GM10266 (cell line): ENCODE measurements at regions not wholly inside any gene's neighbourhood (a gene's known extent, or its start where the extent isn't known, plus 50 kb on each side); places are given as distances from the start of the nearest gene placed in this dataset.

Experiments
- DNase-seq: peaks from one replicate; pipeline ENCODE4 v3.0.0; 2012; ENCODE audit errors: extremely low spot score
- TF ChIP-seq, protein P1 (sequence below): IDR thresholded peaks from 2 replicates; pipeline ENCODE4 v1.5.1; 2012; ENCODE audit warnings: mild to moderate bottlenecking, low read depth; ENCODE audit not compliant: control insufficient read depth, insufficient read depth; ENCODE audit errors: missing control alignments

DNA sequence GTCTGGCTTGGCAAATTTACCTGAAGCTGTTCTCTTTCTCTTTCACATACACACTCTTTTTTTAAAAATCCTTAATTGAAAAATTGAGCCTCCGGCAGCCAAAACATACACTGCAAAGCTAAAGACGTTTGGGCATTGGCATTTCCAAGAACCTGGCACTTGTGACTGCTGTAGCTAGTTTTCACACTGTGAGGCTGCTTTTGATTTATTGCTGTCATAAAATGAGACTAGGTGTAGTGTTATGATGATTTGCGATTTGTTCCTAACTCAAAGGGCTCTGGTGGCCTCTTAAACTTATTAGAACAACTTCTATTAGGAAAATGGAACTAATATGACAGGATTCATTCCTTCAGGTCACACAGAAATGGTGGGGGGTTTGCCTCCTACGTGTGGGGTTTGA lies 377.1 kb upstream of the FAR2 start:
- no peak for DNase-seq
- TF ChIP-seq, protein P1, sequence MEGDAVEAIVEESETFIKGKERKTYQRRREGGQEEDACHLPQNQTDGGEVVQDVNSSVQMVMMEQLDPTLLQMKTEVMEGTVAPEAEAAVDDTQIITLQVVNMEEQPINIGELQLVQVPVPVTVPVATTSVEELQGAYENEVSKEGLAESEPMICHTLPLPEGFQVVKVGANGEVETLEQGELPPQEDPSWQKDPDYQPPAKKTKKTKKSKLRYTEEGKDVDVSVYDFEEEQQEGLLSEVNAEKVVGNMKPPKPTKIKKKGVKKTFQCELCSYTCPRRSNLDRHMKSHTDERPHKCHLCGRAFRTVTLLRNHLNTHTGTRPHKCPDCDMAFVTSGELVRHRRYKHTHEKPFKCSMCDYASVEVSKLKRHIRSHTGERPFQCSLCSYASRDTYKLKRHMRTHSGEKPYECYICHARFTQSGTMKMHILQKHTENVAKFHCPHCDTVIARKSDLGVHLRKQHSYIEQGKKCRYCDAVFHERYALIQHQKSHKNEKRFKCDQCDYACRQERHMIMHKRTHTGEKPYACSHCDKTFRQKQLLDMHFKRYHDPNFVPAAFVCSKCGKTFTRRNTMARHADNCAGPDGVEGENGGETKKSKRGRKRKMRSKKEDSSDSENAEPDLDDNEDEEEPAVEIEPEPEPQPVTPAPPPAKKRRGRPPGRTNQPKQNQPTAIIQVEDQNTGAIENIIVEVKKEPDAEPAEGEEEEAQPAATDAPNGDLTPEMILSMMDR = no peak

DNA sequence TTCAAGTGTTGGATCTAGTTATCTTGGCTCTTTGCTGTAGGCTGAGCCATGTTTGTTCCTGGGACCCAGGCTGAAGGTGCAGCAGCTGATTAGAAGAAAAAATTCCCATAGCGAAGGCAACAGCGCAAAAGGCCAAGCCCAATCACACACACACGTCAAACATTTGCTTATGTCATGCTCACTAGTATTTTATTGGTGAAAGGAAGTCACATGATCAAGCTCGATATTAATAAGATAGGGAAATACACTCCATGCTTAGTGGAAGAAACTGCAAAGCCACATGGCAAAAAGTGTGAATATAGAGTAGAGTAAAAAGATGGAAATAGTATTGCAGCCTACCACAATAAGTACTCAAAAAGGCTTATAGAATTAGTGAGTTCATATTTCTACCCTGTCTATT lies 373.5 kb upstream of the FAR2 start:
- TF ChIP-seq, protein P1 = no peak
- no peak for DNase-seq

DNA sequence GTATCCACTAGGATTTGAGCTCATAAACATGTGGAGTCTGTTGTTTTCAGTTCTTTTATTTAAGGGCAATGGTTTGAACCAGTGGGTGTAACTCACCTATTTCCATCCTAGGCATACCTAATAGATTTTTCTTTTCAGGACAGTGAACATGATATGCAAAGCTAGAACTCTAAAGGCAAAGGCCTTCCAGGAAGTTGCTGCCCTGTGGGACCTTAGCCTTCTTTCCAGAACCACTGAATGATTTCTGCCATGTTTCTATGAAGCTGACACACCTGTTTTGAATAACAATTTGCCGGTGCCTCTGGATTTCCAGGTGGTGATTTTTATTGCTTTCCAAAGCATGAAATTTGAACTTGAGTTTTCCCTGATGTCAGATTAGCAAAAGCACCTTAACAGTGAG lies 372.9 kb upstream of the FAR2 start:
- DNase-seq = no peak

DNA sequence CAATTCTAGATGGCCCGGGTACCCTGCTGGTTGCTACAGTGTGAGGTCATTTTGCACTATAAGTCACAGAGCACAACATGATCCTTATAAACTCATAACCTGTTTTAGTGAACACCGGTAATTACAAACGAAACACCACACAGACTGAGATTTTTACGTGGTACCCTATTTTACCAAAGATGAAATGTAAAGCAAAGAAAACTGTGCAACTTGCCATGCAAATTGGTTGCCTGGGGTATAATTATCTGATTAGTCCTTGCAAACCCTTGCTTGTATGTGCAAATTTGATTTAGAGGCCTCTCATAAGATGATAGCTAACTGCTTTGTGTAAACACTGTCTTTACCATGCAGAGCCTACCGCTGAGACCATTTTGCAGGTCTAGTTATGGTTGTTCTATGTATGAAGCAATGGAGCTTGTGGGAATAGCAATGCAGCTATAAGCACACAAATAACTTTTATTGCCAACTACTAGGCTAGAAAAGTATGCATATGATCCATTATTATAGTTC lies 372.1 kb upstream of the FAR2 start:
- DNase-seq = no peak
- TF ChIP-seq, protein P1 = no peak

More for the DNA sequence above, 372.9 kb upstream of the FAR2 start:
- TF ChIP-seq, protein P1 = no peak

DNA sequence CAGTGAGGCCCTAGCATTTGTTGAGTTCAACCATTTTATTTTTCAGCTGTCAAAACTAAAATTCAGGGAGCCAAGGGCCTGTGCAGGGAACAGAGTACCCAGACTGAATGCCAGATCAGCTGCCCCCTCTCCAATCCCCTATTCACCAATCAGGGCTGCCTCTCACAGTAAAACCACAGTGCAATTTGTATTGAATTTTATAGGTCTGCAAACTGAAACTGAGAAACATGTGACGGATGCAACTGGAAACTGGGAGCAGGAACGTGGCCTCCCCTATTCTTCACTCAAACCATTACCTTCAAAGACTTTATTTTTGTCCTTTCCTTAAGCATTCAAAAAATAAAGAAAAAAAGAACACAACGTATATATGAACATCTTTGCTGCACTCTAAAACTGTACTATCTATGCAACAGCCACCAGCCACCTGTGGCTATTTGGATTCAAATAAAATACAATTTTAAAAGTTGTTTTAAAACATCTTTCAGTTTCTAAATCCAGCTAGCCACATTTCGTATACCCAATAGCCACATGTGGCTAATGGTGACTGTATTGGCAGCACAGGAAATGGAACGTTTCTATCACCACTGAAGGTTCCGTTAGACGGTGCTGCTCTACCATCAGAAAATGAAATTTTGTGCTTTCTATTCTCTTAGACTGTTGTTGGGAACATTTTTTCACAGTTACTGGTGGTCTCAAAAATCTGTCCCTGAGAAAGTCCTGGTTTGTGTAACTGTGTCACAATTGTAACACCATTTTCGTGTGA lies 371.3 kb upstream of the FAR2 start:
- no peak for DNase-seq
- TF ChIP-seq, protein P1 = no peak

DNA sequence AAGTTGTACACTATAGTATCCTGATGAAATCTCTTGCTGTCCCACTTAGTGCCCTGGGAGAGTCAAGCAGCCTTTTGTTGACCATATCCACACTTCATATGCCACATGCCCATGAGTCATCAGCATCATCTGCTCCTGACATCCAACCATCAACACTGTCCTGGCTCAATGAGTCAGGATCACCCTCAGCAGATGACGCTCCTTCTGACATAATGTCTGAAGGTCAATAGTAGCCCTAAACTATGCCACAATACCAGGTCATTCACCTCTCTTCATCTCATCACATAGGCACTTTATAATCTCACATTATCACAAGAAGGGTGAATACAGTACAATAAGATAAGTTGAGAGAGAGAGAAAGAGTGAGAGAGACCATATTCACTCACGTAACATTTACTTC lies 369.0 kb upstream of the FAR2 start:
- no peak for DNase-seq
- TF ChIP-seq, protein P1 = no peak

DNA sequence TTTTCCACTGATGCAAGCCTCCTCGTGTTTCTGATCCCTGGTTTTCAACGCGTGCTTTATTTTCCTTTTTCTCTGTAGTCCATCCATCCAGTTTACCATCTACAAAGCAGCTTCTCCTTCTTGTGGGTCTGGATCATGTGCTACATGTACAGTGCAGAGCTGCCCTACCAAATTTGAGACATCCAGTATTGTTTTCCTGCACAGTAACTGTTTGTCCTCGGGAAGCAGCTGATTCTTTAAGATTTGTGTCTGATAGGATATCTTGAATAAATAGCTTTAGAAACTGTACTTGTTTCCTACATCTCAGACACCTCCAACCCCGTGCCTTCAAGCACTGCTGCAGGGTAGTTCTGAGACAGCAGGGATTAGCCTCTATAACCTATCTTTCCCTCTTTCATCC lies 368.1 kb upstream of the FAR2 start:
- no peak for DNase-seq
- TF ChIP-seq, protein P1 = no peak
